H1 (cell line): ENCODE measurements at regions not wholly inside any gene's neighbourhood (a gene's known extent, or its start where the extent isn't known, plus 50 kb on each side); places are given as distances from the start of the nearest gene placed in this dataset.

ENCODE experiments used
- TF ChIP-seq, protein P1 (sequence below): fragments of 300-600 bp; sonication (generic); IDR thresholded peaks from 2 replicates; pipeline ENCODE4 v1.7.1; 2012; ENCODE audit warnings: low read length, moderate library complexity, mild to moderate bottlenecking, inconsistent platforms; ENCODE audit not compliant: insufficient replicate concordance

DNA sequence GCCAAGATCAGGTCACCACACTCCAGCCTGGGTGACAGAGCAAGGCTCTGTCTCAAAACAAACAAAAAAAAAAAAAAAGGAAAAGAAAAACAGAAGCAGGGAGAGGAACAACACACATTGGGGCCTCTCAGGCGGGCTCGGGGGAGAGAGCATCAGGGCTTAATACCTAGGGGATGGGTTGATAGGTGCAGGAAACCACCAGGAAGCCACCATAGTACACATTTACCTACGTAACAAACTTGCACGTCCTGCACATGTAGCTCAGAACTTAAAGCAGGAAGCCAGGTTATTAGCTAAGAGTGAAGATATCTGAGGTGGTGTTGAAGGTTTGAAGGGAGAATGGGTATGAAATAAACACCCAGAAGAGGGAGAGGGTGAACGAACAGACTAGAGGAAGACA, 81.0 kb upstream of the PMAIP1 start (continued):
- TF ChIP-seq, protein P1, sequence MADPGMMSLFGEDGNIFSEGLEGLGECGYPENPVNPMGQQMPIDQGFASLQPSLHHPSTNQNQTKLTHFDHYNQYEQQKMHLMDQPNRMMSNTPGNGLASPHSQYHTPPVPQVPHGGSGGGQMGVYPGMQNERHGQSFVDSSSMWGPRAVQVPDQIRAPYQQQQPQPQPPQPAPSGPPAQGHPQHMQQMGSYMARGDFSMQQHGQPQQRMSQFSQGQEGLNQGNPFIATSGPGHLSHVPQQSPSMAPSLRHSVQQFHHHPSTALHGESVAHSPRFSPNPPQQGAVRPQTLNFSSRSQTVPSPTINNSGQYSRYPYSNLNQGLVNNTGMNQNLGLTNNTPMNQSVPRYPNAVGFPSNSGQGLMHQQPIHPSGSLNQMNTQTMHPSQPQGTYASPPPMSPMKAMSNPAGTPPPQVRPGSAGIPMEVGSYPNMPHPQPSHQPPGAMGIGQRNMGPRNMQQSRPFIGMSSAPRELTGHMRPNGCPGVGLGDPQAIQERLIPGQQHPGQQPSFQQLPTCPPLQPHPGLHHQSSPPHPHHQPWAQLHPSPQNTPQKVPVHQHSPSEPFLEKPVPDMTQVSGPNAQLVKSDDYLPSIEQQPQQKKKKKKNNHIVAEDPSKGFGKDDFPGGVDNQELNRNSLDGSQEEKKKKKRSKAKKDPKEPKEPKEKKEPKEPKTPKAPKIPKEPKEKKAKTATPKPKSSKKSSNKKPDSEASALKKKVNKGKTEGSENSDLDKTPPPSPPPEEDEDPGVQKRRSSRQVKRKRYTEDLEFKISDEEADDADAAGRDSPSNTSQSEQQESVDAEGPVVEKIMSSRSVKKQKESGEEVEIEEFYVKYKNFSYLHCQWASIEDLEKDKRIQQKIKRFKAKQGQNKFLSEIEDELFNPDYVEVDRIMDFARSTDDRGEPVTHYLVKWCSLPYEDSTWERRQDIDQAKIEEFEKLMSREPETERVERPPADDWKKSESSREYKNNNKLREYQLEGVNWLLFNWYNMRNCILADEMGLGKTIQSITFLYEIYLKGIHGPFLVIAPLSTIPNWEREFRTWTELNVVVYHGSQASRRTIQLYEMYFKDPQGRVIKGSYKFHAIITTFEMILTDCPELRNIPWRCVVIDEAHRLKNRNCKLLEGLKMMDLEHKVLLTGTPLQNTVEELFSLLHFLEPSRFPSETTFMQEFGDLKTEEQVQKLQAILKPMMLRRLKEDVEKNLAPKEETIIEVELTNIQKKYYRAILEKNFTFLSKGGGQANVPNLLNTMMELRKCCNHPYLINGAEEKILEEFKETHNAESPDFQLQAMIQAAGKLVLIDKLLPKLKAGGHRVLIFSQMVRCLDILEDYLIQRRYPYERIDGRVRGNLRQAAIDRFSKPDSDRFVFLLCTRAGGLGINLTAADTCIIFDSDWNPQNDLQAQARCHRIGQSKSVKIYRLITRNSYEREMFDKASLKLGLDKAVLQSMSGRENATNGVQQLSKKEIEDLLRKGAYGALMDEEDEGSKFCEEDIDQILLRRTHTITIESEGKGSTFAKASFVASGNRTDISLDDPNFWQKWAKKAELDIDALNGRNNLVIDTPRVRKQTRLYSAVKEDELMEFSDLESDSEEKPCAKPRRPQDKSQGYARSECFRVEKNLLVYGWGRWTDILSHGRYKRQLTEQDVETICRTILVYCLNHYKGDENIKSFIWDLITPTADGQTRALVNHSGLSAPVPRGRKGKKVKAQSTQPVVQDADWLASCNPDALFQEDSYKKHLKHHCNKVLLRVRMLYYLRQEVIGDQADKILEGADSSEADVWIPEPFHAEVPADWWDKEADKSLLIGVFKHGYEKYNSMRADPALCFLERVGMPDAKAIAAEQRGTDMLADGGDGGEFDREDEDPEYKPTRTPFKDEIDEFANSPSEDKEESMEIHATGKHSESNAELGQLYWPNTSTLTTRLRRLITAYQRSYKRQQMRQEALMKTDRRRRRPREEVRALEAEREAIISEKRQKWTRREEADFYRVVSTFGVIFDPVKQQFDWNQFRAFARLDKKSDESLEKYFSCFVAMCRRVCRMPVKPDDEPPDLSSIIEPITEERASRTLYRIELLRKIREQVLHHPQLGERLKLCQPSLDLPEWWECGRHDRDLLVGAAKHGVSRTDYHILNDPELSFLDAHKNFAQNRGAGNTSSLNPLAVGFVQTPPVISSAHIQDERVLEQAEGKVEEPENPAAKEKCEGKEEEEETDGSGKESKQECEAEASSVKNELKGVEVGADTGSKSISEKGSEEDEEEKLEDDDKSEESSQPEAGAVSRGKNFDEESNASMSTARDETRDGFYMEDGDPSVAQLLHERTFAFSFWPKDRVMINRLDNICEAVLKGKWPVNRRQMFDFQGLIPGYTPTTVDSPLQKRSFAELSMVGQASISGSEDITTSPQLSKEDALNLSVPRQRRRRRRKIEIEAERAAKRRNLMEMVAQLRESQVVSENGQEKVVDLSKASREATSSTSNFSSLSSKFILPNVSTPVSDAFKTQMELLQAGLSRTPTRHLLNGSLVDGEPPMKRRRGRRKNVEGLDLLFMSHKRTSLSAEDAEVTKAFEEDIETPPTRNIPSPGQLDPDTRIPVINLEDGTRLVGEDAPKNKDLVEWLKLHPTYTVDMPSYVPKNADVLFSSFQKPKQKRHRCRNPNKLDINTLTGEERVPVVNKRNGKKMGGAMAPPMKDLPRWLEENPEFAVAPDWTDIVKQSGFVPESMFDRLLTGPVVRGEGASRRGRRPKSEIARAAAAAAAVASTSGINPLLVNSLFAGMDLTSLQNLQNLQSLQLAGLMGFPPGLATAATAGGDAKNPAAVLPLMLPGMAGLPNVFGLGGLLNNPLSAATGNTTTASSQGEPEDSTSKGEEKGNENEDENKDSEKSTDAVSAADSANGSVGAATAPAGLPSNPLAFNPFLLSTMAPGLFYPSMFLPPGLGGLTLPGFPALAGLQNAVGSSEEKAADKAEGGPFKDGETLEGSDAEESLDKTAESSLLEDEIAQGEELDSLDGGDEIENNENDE = no peak
- TF ChIP-seq, all 59 proteins: peak for 0
